Gastrocnemius medialis (tissue), 4 donors: ENCODE measurements at regions not wholly inside any gene's neighbourhood (a gene's known extent, or its start where the extent isn't known, plus 50 kb on each side); places are given as distances from the start of the nearest gene placed in this dataset.
"Not testable (repeated sequence)": the region's sequence is repeated elsewhere in the genome, so short reads cannot be mapped to it uniquely, and the experiment has no call there.

ENCODE experiments used
- ATAC-seq, 2 donors: fragments of 150-250 bp; one replicate each; pipeline ENCODE4 v1.9.1; 2016
- DNase-seq, 2 donors: peaks; one replicate each; pipeline ENCODE4 v3.0.0-alpha.2; 2019
- H3K27ac ChIP-seq, 4 donors: fragments of 200-600 bp; sonication (generic); 1 replicate in 1 of 4; 2 replicates in 3 of 4; pipeline ENCODE4 v1.5.1; 2016 to 2018; ENCODE audit warnings: mild to moderate bottlenecking in 2 of 4, moderate library complexity in 1 of 4
- H3K27me3 ChIP-seq, 3 donors: fragments of 200-600 bp; sonication (generic) in 2 of 3; 1 replicate in 1 of 3; 2 replicates in 2 of 3; pipeline versions ENCODE4 v1.5.1 to v1.6.0; 2016 to 2019; ENCODE audit warnings: mild to moderate bottlenecking in 1 of 3, moderate library complexity in 1 of 3
- H3K36me3 ChIP-seq, 2 donors: fragments of 200-600 bp; sonication (generic) in 1 of 2; one replicate each; pipeline ENCODE4 v1.5.1; 2017 to 2018
- H3K4me1 ChIP-seq, 2 donors: fragments of 200-600 bp; sonication (generic) in 1 of 2; one replicate each; pipeline ENCODE4 v1.5.1; 2016 to 2017; ENCODE audit warnings: mild to moderate bottlenecking in 2 of 2
- H3K4me3 ChIP-seq, 4 donors: fragments of 200-600 bp; sonication (generic) in 3 of 4; 1 replicate in 1 of 4; 2 replicates in 3 of 4; pipeline ENCODE4 v1.5.1; 2016 to 2019; ENCODE audit warnings: mild to moderate bottlenecking in 2 of 4
- H3K9me3 ChIP-seq, 3 donors: fragments of 200-600 bp; sonication (generic) in 2 of 3; 1 replicate in 1 of 3; 2 replicates in 2 of 3; pipeline ENCODE4 v1.5.1; 2016 to 2019
- CTCF ChIP-seq, 5 experiments: fragments of 450-650 bp in 3 of 5; fragments of 200-600 bp in 2 of 5; sonication (generic) in 2 of 5; IDR thresholded peaks in 4 of 5; conservative IDR thresholded peaks in 1 of 5; 1 replicate in 4 of 5; 2 replicates in 1 of 5; pipeline ENCODE4 v1.5.1; 2016 to 2019; ENCODE audit warnings: antibody characterized with exemption in 5 of 5, mild to moderate bottlenecking in 3 of 5, moderate library complexity in 3 of 5
- POLR2A ChIP-seq, 2 donors: fragments of 450-650 bp; IDR thresholded peaks; one replicate each; pipeline ENCODE4 v1.6.1; 2017; ENCODE audit warnings: antibody characterized with exemption in 2 of 2, mild to moderate bottlenecking in 2 of 2, moderate library complexity in 2 of 2
- in situ Hi-C, 4 donors: fragments of 200-750 bp; cut with MboI; loops; one replicate each; pipeline versions ENCODE4 v1.15.0 to v1.8.0; 2017; ENCODE audit warnings: low sequenced_read_pairs in 4 of 4
- intact Hi-C: fragments of 100-400 bp; cut with DNase I; formaldehyde crosslinking; loops from one replicate; pipeline ENCODE4 v1.15.1; 2023; ENCODE audit warnings: low total_unique reads

GRCh38 chr12:11497438-11497837, 102.1 kb upstream of the PRB2 start:
- ATAC-seq (no peak), DNase-seq (no peak)
- in situ Hi-C loops (loop anchor here in 1 of 4 donors (25.0 kb wide), 1 partner anchor 860 kb away; no protein-coding TSS in a partner anchor), intact Hi-C loops (no loop called here)
- TF ChIP-seq POLR2A (IDR thresholded peaks at IDR 0.05), result no peak
- no peak for TF ChIP-seq CTCF (IDR thresholded peaks at IDR 0.05 in 4 of 5, conservative IDR thresholded peaks at IDR 0.05 in 1 of 5)
- Histone ChIP-seq H3K9me3 (no peaks in the 10 kb centered on the region), H3K27me3 (no peaks in the 10 kb centered on the region), H3K27ac (no peak overlapping the region), H3K36me3 (no peaks in the 10 kb centered on the region), H3K4me1 (no peaks in the 10 kb centered on the region), H3K4me3 (no peak overlapping the region)

GRCh38 chr12:11497995-11498394, 102.6 kb upstream of the PRB2 start:
- DNase-seq, result no peak
- intact Hi-C loops, result no loop called here
- H3K4me3 ChIP-seq, result no peak overlapping the region
- H3K4me1 ChIP-seq, result no peaks in the 10 kb centered on the region
- no peak for ATAC-seq
- no peak overlapping the region for H3K27ac ChIP-seq
- H3K27me3 ChIP-seq, result no peaks in the 10 kb centered on the region
- TF ChIP-seq CTCF (IDR thresholded peaks at IDR 0.05 in 4 of 5, conservative IDR thresholded peaks at IDR 0.05 in 1 of 5), result no peak
- TF ChIP-seq POLR2A (IDR thresholded peaks at IDR 0.05), result no peak
- no peaks in the 10 kb centered on the region for H3K36me3 ChIP-seq
- in situ Hi-C loops, result loop anchor here in 1 of 4 donors (25.0 kb wide), 1 partner anchor 861 kb away; no protein-coding TSS in a partner anchor
- H3K9me3 ChIP-seq, result no peaks in the 10 kb centered on the region

- H3K4me3 ChIP-seq, DNase-seq, H3K4me1 ChIP-seq, H3K36me3 ChIP-seq, intact Hi-C loops, H3K27ac ChIP-seq, H3K9me3 ChIP-seq, ATAC-seq, H3K27me3 ChIP-seq: not testable (repeated sequence)
- in situ Hi-C loops, result loop anchor here in 1 of 4 donors (25.0 kb wide), 1 partner anchor 861 kb away; no protein-coding TSS in a partner anchor
Observed at GRCh38 chr12:11498574-11498973, 103.2 kb upstream of the PRB2 start.

- H3K4me1 ChIP-seq, result no peaks in the 10 kb centered on the region
- H3K4me3 ChIP-seq, result no peak overlapping the region
- H3K36me3 ChIP-seq, result no peaks in the 10 kb centered on the region
- H3K27ac ChIP-seq, result no peak overlapping the region
- TF ChIP-seq CTCF (IDR thresholded peaks at IDR 0.05 in 4 of 5, conservative IDR thresholded peaks at IDR 0.05 in 1 of 5) (no peak), POLR2A (IDR thresholded peaks at IDR 0.05) (no peak)
- no peaks in the 10 kb centered on the region for H3K27me3 ChIP-seq
- DNase-seq, result no peak
- no peaks in the 10 kb centered on the region for H3K9me3 ChIP-seq
- no peak for ATAC-seq
- in situ Hi-C loops (loop anchor here in 1 of 4 donors (25.0 kb wide), 1 partner anchor 862 kb away; no protein-coding TSS in a partner anchor), intact Hi-C loops (no loop called here)
Observed at GRCh38 chr12:11499806-11500187, 104.4 kb upstream of the PRB2 start.

GRCh38 chr12:11500188-11500860, 105.0 kb upstream of the PRB2 start:
- intact Hi-C loops, result no loop called here
- in situ Hi-C loops, result no loop called here
- Histone ChIP-seq H3K4me1 (no peaks in the 10 kb centered on the region), H3K9me3 (no peaks in the 10 kb centered on the region), H3K36me3 (no peaks in the 10 kb centered on the region), H3K27ac (no peak overlapping the region), H3K27me3 (no peaks in the 10 kb centered on the region), H3K4me3 (no peak overlapping the region)
- peak; percentile 21 to 23 for DNase-seq
- ATAC-seq, result no peak
- no peak for TF ChIP-seq CTCF (IDR thresholded peaks at IDR 0.05 in 4 of 5, conservative IDR thresholded peaks at IDR 0.05 in 1 of 5)
- no peak for TF ChIP-seq POLR2A (IDR thresholded peaks at IDR 0.05)
